SK-N-SH (cell line): ENCODE measurements at regions not wholly inside any gene's neighbourhood (a gene's known extent, or its start where the extent isn't known, plus 50 kb on each side); places are given as distances from the start of the nearest gene placed in this dataset.

Experiments used
- CTCF ChIP-seq: fragments of 200-600 bp; sonication (generic); IDR thresholded peaks from 2 replicates; pipeline ENCODE4 v1.6.1; 2017; ENCODE audit warnings: antibody characterized with exemption, mild to moderate bottlenecking, moderate library complexity
- EP300 ChIP-seq, 2 experiments: IDR thresholded peaks; 2 replicates each; pipeline versions ENCODE4 v1.4.0 to v1.6.1; 2012; ENCODE audit warnings: borderline replicate concordance in 1 of 2, low read depth in 1 of 2, low read length in 1 of 2
- EZH2phosphoT487 ChIP-seq: fragments of 200-600 bp; sonication (generic); IDR thresholded peaks from 2 replicates; pipeline ENCODE4 v1.6.1; 2017; ENCODE audit warnings: low read depth, mixed run types, mild to moderate bottlenecking, antibody characterized with exemption, moderate library complexity, borderline replicate concordance
- MEF2A ChIP-seq: IDR thresholded peaks from 2 replicates; pipeline ENCODE4 v1.4.0; 2012; ENCODE audit warnings: low read depth, borderline replicate concordance
- NRF1 ChIP-seq: IDR thresholded peaks from 2 replicates; pipeline ENCODE4 v1.6.1; 2012; ENCODE audit warnings: low read depth, mild to moderate bottlenecking, low read length
- POLR2AphosphoS5 ChIP-seq: IDR thresholded peaks from 2 replicates; pipeline ENCODE4 v1.6.1; 2012; ENCODE audit warnings: low read depth, low read length
- USF1 ChIP-seq: IDR thresholded peaks from 2 replicates; pipeline ENCODE4 v1.4.0; 2012; ENCODE audit warnings: low read depth, borderline replicate concordance

- TF ChIP-seq USF1 (no peak), EZH2phosphoT487 (no peak), POLR2AphosphoS5 (no peak), CTCF (no peak), EP300 (IDR thresholded peaks at IDR 0.05; ENCODE audit: borderline replicate concordance in 1 of 2, low read depth in 1 of 2, low read length in 1 of 2) (no peak), MEF2A (no peak), NRF1 (no peak)
These were observed 245.9 kb downstream of the MTERF1 start for GRCh38 chr7:91634485-91635177.
